Esophagus squamous epithelium (tissue), 5 donors: ENCODE measurements at regions not wholly inside any gene's neighbourhood (a gene's known extent, or its start where the extent isn't known, plus 50 kb on each side); places are given as distances from the start of the nearest gene placed in this dataset.
"Not testable (repeated sequence)": the region's sequence is repeated elsewhere in the genome, so short reads cannot be mapped to it uniquely, and the experiment has no call there.

Source experiments
- DNase-seq: peaks from one replicate; lab custom pipeline; 2025; lab: John Stamatoyannopoulos, UW
- H3K27ac ChIP-seq, 4 donors: fragments of 200-600 bp; sonication (generic); one replicate each; pipeline ENCODE4 v1.5.1; 2016 to 2019; ENCODE audit warnings: mild to moderate bottlenecking in 1 of 4
- H3K27me3 ChIP-seq, 4 donors: fragments of 200-600 bp; sonication (generic); 1 replicate in 3 of 4; 2 replicates in 1 of 4; pipeline versions ENCODE4 v1.5.1 to v1.6.0; 2017 to 2021; ENCODE audit warnings: antibody characterized with exemption in 1 of 4
- H3K36me3 ChIP-seq, 3 donors: fragments of 200-600 bp; sonication (generic); one replicate each; pipeline ENCODE4 v1.5.1; 2016 to 2019
- H3K4me1 ChIP-seq, 3 donors: fragments of 200-600 bp; sonication (generic); one replicate each; pipeline ENCODE4 v1.5.1; 2017 to 2019
- H3K4me3 ChIP-seq, 4 donors: fragments of 200-600 bp; sonication (generic); 1 replicate in 3 of 4; 2 replicates in 1 of 4; pipeline ENCODE4 v1.5.1; 2016 to 2019; ENCODE audit warnings: mild to moderate bottlenecking in 2 of 4, moderate library complexity in 1 of 4
- H3K9me3 ChIP-seq, 3 donors: fragments of 200-600 bp; sonication (generic); one replicate each; pipeline ENCODE4 v1.5.1; 2016 to 2019
- CTCF ChIP-seq, 6 experiments: fragments of 450-650 bp in 4 of 6; fragments of 200-600 bp in 2 of 6; sonication (generic) in 2 of 6; IDR thresholded peaks; one replicate each; pipeline ENCODE4 v1.5.1; 2016 to 2019; ENCODE audit warnings: antibody characterized with exemption in 6 of 6, mild to moderate bottlenecking in 4 of 6, moderate library complexity in 4 of 6
- POLR2A ChIP-seq, 4 donors: fragments of 450-650 bp; IDR thresholded peaks; one replicate each; pipeline ENCODE4 v1.6.1; 2017; ENCODE audit warnings: antibody characterized with exemption in 4 of 4, mild to moderate bottlenecking in 4 of 4, moderate library complexity in 3 of 4
- WGBS, 2 donors: methylation state at CpG; one replicate each; pipeline ENCODE4 v1.1.5; 2018; 5-methylcytosine and 5-hydroxymethylcytosine counted together
- intact Hi-C: fragments of 100-400 bp; cut with DNase I; formaldehyde crosslinking; loops from one replicate; pipeline ENCODE4 v1.15.0; 2022
- donor health status: DM: yes; HTN: yes; CAD: no.

GRCh38 chrX:128408842-128409241 lies 356.6 kb upstream of the ACTRT1 start:
- no peak overlapping the region for H3K4me3 ChIP-seq
- DNase-seq = no peak
- intact Hi-C loops = no loop called here
- no peak for TF ChIP-seq POLR2A (IDR thresholded peaks at IDR 0.05)
- no peak for TF ChIP-seq CTCF (IDR thresholded peaks at IDR 0.05)
- H3K27ac ChIP-seq = no peak overlapping the region
- H3K4me1 ChIP-seq = no peaks in the 10 kb centered on the region
- no peaks in the 10 kb centered on the region for H3K27me3 ChIP-seq
- H3K9me3 ChIP-seq = no peaks in the 10 kb centered on the region
- H3K36me3 ChIP-seq = no peaks in the 10 kb centered on the region
- 46 to 59% methylated on average over 3 of the region's 3 CpGs for WGBS, 2 donors

- H3K9me3 ChIP-seq = no peaks in the 10 kb centered on the region
- DNase-seq = no peak
- H3K4me1 ChIP-seq = no peaks in the 10 kb centered on the region
- 18 to 21% methylated on average over 3 of the region's 3 CpGs for WGBS, 2 donors
- TF ChIP-seq POLR2A (IDR thresholded peaks at IDR 0.05) (no peak), CTCF (IDR thresholded peaks at IDR 0.05) (no peak)
- H3K36me3 ChIP-seq = no peaks in the 10 kb centered on the region
- H3K27ac ChIP-seq = no peak overlapping the region
- no peaks in the 10 kb centered on the region for H3K27me3 ChIP-seq
- H3K4me3 ChIP-seq = no peak overlapping the region
- intact Hi-C loops = no loop called here
Measured at GRCh38 chrX:128396601-128397000, 344.4 kb upstream of the ACTRT1 start.

GRCh38 chrX:128383846-128384245 lies 331.6 kb upstream of the ACTRT1 start:
- WGBS, 2 donors = 20% methylated on average over 1 of the region's 3 CpGs; no CpG with 5 or more reads in 1 of the 2 donors
- DNase-seq, intact Hi-C loops, H3K36me3 ChIP-seq, H3K9me3 ChIP-seq, H3K4me1 ChIP-seq, H3K27me3 ChIP-seq, H3K4me3 ChIP-seq: not testable (repeated sequence)
- peak overlapping the region; percentile 29 to 65 (median 52) for H3K27ac ChIP-seq

- TF ChIP-seq CTCF (IDR thresholded peaks at IDR 0.05) (no peak), POLR2A (IDR thresholded peaks at IDR 0.05) (no peak)
- Histone ChIP-seq H3K4me1 (no peaks in the 10 kb centered on the region), H3K36me3 (no peaks in the 10 kb centered on the region), H3K4me3 (no peak overlapping the region), H3K9me3 (no peaks in the 10 kb centered on the region), H3K27ac (peak overlapping the region in 1 of 4 donors; percentile 25), H3K27me3 (no peaks in the 10 kb centered on the region)
- intact Hi-C loops = no loop called here
- 36 to 56% methylated on average over 2 to 3 of the region's 3 CpGs for WGBS, 2 donors
- DNase-seq = no peak
Measured at GRCh38 chrX:128365492-128365891, 313.3 kb upstream of the ACTRT1 start.

GRCh38 chrX:128335671-128336070 lies 283.5 kb upstream of the ACTRT1 start:
- Histone ChIP-seq H3K36me3 (no peaks in the 10 kb centered on the region), H3K9me3 (no peaks in the 10 kb centered on the region), H3K4me3 (no peak overlapping the region), H3K27ac (no peak overlapping the region), H3K4me1 (no peaks in the 10 kb centered on the region), H3K27me3 (no peaks in the 10 kb centered on the region)
- WGBS, 2 donors = 71 to 73% methylated on average over 1 of the region's 1 CpG
- intact Hi-C loops = no loop called here
- DNase-seq = no peak
- TF ChIP-seq POLR2A (IDR thresholded peaks at IDR 0.05) (no peak), CTCF (IDR thresholded peaks at IDR 0.05) (no peak)

GRCh38 chrX:128334821-128335220 lies 282.6 kb upstream of the ACTRT1 start:
- Histone ChIP-seq H3K4me3 (no peak overlapping the region), H3K9me3 (no peaks in the 10 kb centered on the region), H3K36me3 (no peaks in the 10 kb centered on the region), H3K4me1 (no peaks in the 10 kb centered on the region), H3K27me3 (no peaks in the 10 kb centered on the region), H3K27ac (no peak overlapping the region)
- WGBS, 2 donors = 68 to 71% methylated on average over 3 of the region's 3 CpGs
- intact Hi-C loops = no loop called here
- TF ChIP-seq POLR2A (IDR thresholded peaks at IDR 0.05) = no peak
- TF ChIP-seq CTCF (IDR thresholded peaks at IDR 0.05) = no peak
- no peak for DNase-seq
